Peyer's patch (tissue), 4 donors: ENCODE measurements at regions not wholly inside any gene's neighbourhood (a gene's known extent, or its start where the extent isn't known, plus 50 kb on each side); places are given as distances from the start of the nearest gene placed in this dataset.

Source experiments
- DNase-seq, 3 donors: peaks; one replicate each; pipeline ENCODE4 v3.0.0-alpha.2; 2017 to 2019
- H3K27ac ChIP-seq, 4 donors: fragments of 200-600 bp; sonication (generic); one replicate each; pipeline ENCODE4 v1.5.1; 2016 to 2019
- H3K27me3 ChIP-seq, 2 donors: fragments of 200-600 bp; sonication (generic); one replicate each; pipeline ENCODE4 v1.5.1; 2019
- H3K36me3 ChIP-seq, 3 donors: fragments of 200-600 bp; sonication (generic); one replicate each; pipeline ENCODE4 v1.5.1; 2016 to 2019
- H3K4me1 ChIP-seq, 4 donors: fragments of 200-600 bp; sonication (generic); one replicate each; pipeline ENCODE4 v1.5.1; 2016 to 2019
- H3K4me3 ChIP-seq, 4 donors: fragments of 200-600 bp; sonication (generic); 1 replicate in 3 of 4; 2 replicates in 1 of 4; pipeline ENCODE4 v1.5.1; 2016 to 2019; ENCODE audit warnings: mild to moderate bottlenecking in 1 of 4
- H3K9me3 ChIP-seq, 4 donors: fragments of 200-600 bp; sonication (generic); one replicate each; pipeline ENCODE4 v1.5.1; 2016 to 2019; ENCODE audit warnings: mild to moderate bottlenecking in 1 of 4
- CTCF ChIP-seq, 6 experiments: fragments of 450-650 bp in 4 of 6; fragments of 200-600 bp in 2 of 6; sonication (generic) in 1 of 6; IDR thresholded peaks; one replicate each; pipeline ENCODE4 v1.5.1; 2017 to 2019; ENCODE audit warnings: antibody characterized with exemption in 6 of 6, mild to moderate bottlenecking in 3 of 6, moderate library complexity in 1 of 6
- POLR2A ChIP-seq, 2 donors: fragments of 450-650 bp; IDR thresholded peaks; one replicate each; pipeline ENCODE4 v1.5.1; 2017; ENCODE audit warnings: antibody characterized with exemption in 2 of 2, mild to moderate bottlenecking in 2 of 2, moderate library complexity in 2 of 2

GRCh38 chr22:48044487-48045060 is 1282.1 kb downstream of the TBC1D22A start:
- DNase-seq: no peak

GRCh38 chr22:48043581-48043980 is 1281.1 kb downstream of the TBC1D22A start:
- no peaks in the 10 kb centered on the region for H3K36me3 ChIP-seq
- no peak overlapping the region for H3K4me3 ChIP-seq
- no peak overlapping the region for H3K27ac ChIP-seq
- TF ChIP-seq CTCF (IDR thresholded peaks at IDR 0.05) (no peak), POLR2A (IDR thresholded peaks at IDR 0.05) (no peak)
- H3K27me3 ChIP-seq: no peaks in the 10 kb centered on the region
- no peak for DNase-seq
- no peaks in the 10 kb centered on the region for H3K4me1 ChIP-seq
- no peaks in the 10 kb centered on the region for H3K9me3 ChIP-seq

More at GRCh38 chr22:48044487-48045060, 1282.1 kb downstream of the TBC1D22A start:
- H3K4me3 ChIP-seq: no peak overlapping the region
- no peak for TF ChIP-seq POLR2A (IDR thresholded peaks at IDR 0.05)
- no peak for TF ChIP-seq CTCF (IDR thresholded peaks at IDR 0.05)
- H3K36me3 ChIP-seq: no peaks in the 10 kb centered on the region
- H3K9me3 ChIP-seq: no peaks in the 10 kb centered on the region
- no peak overlapping the region for H3K27ac ChIP-seq
- no peaks in the 10 kb centered on the region for H3K4me1 ChIP-seq
- no peaks in the 10 kb centered on the region for H3K27me3 ChIP-seq

- Histone ChIP-seq H3K27ac (no peak overlapping the region), H3K27me3 (no peaks in the 10 kb centered on the region), H3K4me1 (no peaks in the 10 kb centered on the region), H3K4me3 (no peak overlapping the region), H3K36me3 (no peaks in the 10 kb centered on the region), H3K9me3 (no peaks in the 10 kb centered on the region)
- DNase-seq: no peak
- no peak for TF ChIP-seq POLR2A (IDR thresholded peaks at IDR 0.05)
- TF ChIP-seq CTCF (IDR thresholded peaks at IDR 0.05): no peak
These were observed 1280.4 kb downstream of the TBC1D22A start for GRCh38 chr22:48042621-48043395.

- Histone ChIP-seq H3K9me3 (no peaks in the 10 kb centered on the region), H3K4me1 (no peaks in the 10 kb centered on the region), H3K4me3 (no peak overlapping the region), H3K27ac (no peak overlapping the region), H3K36me3 (no peaks in the 10 kb centered on the region), H3K27me3 (no peaks in the 10 kb centered on the region)
- TF ChIP-seq CTCF (IDR thresholded peaks at IDR 0.05) (no peak), POLR2A (IDR thresholded peaks at IDR 0.05) (no peak)
- DNase-seq: no peak
These were observed 1276.9 kb downstream of the TBC1D22A start for GRCh38 chr22:48039326-48039725.

GRCh38 chr22:48037618-48038017 is 1275.2 kb downstream of the TBC1D22A start:
- no peak overlapping the region for H3K4me3 ChIP-seq
- DNase-seq: no peak
- H3K36me3 ChIP-seq: no peaks in the 10 kb centered on the region
- TF ChIP-seq CTCF (IDR thresholded peaks at IDR 0.05) (no peak), POLR2A (IDR thresholded peaks at IDR 0.05) (no peak)
- H3K4me1 ChIP-seq: no peaks in the 10 kb centered on the region
- H3K27me3 ChIP-seq: no peaks in the 10 kb centered on the region
- no peaks in the 10 kb centered on the region for H3K9me3 ChIP-seq
- no peak overlapping the region for H3K27ac ChIP-seq
